ENCODE measurements at regions not wholly inside any gene's neighbourhood (a gene's known extent, or its start where the extent isn't known, plus 50 kb on each side); places are given as distances from the start of the nearest gene placed in this dataset.
"Not testable (repeated sequence)": the region's sequence is repeated elsewhere in the genome, so short reads cannot be mapped to it uniquely, and the experiment has no call there.

DNA sequence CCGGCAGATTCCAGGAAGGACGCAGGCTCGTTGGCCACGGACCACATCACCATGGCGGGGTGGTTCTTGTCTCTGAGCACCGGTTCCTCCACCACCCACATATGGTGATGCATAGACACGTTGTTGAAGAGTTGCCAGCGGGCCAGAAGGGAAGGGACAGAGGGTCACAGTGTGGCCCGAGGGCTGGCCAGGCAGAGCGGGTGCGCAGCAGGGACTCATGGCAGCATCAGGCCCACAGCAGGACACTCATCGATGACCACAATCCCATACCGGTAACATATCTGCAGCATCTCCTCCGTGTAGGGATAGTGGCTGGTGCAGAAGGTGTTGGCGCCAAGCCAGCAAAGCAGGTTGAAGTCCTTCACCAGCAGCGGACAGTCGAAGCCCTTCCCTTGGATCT is 469.2 kb upstream of the FAM174A start:
- DNase-seq (ENCODE audit: low spot score); FAIRE-seq: not testable (repeated sequence)

DNA sequence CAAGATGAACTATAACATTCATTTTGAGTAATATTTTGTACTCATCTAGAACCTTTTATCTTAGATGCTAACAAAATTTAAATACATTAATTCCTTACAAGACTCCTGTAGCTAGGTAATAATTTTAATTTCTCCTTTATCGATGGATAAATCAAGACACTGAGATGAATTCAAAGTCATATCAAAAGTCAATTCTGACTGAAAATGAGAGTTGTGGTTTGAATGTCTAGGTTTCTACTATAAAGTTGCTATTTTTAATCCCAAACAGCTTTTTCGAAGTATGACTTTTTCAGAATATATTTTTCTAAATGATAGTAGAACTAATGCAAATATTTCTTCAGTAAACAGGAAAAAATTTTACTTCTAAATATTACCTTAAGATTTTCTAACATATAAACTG is 491.7 kb upstream of the FAM174A start:
- FAIRE-seq, result no peak
- DNase-seq (ENCODE audit: low spot score), result no peak

DNA sequence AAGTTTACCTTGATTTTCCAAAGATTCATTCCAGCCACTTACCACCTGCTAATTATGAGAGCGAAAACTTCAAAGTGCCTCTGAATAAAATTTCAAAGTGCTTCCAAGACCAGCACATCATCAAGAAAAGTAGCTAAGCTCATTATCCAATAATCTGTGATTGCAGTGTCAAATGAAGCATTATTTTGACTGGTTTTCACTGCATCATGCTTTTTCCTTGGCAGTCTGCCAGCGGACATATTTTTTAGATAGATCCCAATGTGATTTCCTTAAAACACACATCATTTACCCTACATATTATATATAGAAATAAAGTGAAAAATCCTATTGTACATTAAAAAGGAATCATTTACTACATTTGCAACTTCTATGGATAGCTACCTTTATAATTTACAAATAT is 508.6 kb upstream of the FAM174A start:
- FAIRE-seq (no peak), DNase-seq (ENCODE audit: low spot score) (no peak)

DNA sequence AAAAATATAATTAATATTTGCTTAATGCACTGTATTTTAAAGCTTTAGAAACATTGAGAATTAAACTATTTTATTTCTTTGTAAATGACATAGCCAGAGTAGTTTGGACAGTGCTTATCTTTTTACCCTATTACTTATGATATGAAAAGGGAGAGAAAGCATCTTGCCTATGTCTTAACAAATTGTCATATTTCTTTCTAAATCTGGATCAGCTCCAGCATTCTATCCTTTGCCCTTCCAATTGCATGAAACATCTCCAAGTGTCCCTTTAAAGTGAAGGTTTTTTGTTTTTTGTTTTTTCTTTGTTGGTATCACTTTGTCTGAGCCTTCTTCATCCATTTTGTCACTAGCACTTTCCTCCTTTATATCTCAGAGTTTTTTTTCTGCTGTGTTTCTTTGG is 511.6 kb upstream of the FAM174A start:
- no peak for DNase-seq (ENCODE audit: low spot score)

DNA sequence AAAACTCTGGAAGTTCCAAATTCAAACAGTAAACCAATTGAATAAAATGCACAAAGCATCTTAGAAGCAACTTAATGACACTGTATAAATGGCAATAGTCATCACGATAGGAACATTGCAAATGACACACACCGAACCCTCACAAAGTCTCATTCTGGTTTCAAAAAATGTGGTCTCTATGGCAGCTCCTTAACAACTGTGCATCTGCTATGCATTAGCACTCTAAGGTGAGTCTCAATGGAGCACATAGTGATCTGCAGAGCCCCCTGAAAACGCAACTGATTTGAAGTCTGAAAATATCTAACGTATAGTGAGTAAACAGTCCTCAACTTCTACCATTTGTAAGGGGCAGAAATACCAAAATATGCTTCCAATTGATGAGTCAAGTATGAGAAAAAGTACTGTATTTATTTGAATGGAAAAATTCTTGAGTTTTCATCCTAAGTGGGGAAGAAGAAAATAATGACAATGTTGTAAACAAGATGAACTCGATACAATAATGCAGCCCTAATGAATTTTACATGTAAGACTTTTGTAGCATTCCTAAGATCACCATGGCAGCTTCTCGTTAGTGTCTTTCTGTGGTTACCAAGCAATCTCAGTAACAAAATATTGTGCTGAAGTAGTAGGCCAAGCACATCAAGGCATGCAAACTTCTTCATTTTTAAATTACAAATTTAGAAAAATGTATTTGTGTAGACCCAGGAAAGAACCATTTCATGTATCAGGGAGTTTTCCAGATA is 517.5 kb upstream of the FAM174A start:
- no peak for FAIRE-seq
- DNase-seq (ENCODE audit: low spot score), result no peak

More for the DNA sequence above, 511.6 kb upstream of the FAM174A start:
- FAIRE-seq, result no peak

DNA sequence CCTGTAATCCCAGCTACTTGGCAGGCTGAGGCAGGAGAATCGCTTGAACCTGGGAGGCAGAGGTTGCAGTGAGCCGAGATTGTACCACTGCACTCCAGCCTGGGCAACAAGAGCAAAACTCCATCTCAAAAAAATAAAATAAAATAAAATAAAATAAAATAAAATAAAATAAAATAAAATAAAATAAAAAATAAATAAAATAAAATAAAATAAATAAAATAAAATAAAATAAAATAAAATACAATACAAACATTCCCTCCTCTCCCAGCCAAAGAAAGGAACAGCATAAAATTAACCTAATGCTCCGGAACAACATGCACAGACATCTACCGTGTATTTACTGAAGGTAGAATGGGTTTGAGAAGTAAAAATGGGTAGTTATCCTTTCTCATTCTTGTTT is 521.9 kb upstream of the FAM174A start:
- FAIRE-seq, result not testable (repeated sequence)

DNA sequence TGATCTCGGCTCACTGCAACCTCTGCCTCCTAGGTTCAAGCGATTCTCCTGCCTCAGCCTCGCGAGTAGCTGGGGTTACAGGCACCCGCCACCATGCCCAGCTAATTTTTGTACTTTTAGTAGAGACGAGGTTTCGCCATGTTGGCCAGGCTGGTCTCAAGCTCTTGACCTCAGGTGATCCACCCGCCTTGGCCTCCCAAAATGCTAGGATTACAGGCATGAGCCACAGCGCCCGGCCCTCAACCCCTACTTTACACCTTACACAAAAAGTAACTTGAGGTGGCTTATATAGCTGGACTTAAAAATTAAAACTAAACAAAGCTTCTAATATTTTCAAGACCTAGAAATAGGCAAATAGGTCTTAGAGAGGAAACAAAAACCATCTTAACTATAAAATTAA is 524.0 kb upstream of the FAM174A start:
- not testable (repeated sequence) for DNase-seq (ENCODE audit: low spot score); FAIRE-seq

More for the DNA sequence above, 521.9 kb upstream of the FAM174A start:
- DNase-seq (ENCODE audit: low spot score), result not testable (repeated sequence)

DNA sequence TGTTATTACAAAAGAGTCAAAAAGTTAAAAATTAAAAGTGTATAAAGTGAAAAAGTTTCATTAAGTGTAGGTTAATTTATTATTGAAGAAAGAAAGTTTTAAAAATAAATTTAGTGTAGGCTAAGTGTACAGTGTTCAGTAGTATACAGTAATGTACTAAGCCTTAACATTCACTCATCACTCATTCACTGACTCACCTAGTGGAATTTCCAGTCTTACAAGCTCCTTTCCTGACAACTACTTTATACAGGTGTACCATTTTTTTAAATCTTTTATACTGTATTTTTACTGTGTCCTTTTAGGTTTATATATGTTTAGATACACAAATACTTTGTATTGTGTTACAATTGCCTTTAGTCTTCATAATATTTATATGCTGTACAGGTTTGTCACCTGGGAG is 530.2 kb upstream of the FAM174A start:
- DNase-seq (ENCODE audit: low spot score) (no peak), FAIRE-seq (no peak)

DNA sequence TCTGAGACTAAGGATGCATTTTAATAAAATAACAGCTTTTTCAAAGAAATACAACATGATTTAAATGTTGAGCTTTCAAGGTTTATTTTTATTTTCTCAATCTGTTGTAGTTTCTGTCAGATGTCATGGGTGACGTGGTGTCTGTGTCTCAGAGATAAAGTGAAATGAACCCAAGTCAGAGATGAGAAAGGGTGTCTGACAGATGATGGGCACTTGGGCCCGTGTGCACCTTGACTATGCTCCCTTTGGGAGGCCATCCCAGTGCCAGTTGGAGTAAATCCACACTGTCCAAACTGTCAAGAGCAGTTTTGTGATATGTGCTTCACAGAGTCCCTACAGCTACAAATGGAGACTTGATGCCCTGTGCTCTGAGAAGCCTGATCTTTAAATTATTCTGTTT is 536.9 kb upstream of the FAM174A start:
- DNase-seq (ENCODE audit: low spot score) (no peak), FAIRE-seq (no peak)

DNA sequence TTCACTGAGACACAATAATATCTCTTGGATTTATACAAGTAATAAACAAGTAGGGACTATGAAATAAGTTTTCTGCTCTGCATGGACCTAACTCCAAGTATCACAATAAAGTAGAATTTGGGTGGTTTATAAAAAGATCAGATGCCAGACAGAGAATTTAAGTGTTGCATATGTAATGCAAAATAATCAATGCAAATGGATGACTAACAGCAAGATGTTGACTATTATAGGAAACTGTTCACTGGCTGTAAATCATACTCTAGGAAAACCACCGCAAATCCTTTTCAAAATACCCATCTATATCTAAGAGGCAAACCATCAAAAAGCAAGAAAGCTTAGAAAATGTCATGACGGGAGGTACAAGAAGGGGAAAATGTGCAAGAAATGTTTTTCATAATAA is 539.8 kb upstream of the FAM174A start:
- DNase-seq (ENCODE audit: low spot score) (no peak), FAIRE-seq (no peak)

DNA sequence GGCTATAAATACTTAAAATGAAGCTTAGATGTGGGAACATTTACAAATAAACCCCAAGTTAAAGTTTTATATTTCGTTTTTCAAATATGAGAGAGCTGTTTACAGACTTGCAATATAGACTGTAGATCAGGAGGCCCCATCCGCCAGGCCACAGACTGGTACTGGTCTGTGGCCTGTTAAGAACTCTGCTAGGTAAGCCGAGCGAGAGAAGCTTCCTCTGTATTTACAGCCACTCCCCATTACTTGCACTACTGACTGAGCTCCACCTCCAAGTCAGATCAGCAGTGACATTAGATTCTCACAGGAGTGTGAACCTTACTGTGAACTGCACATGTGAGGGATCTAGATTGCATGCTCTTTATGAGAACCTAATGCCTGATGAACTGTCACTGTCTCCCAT is 561.4 kb upstream of the FAM174A start:
- FAIRE-seq, result no peak
- no peak for DNase-seq (ENCODE audit: low spot score)

DNA sequence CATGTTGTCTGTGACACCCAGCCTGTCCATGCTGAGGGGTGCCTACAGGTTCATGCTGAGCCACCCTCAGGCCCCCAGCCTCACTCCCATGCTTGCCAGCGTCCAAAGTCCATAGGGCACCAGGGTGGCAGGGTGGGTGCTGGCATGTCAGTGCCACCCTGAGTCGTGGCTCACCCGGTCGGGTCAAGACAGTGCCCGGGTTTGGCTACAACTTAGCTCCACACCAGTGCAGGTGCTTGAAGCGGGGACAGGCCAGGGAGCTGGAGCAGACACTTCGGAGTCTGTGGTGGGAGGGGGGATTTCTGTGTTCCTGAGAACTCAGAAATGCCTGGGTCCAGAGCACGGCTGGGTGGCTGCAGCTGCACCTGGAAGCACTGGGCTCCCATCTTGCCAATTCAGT is 579.2 kb upstream of the FAM174A start:
- DNase-seq (ENCODE audit: low spot score) (no peak), FAIRE-seq (no peak)

DNA sequence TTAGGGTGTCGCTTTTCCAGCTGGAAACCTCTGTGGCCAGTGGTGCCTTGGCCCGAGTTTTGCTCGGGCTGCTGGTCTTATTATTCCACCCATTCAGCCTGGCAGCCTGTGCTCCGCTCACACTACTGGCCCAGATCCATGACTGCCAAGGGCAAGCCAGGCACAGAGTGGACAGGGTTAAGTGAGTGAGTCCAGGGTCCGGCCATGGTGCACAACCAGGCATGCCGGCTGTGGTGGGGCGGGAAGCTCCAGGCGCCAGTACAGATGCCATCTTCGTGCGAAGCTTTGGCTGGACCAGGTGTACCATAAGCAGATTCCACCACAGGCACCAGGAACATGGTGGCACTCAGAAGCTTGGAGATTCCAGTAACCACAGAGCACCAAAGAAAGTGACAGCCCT is 580.2 kb upstream of the FAM174A start:
- FAIRE-seq (no peak), DNase-seq (ENCODE audit: low spot score) (no peak)

DNA sequence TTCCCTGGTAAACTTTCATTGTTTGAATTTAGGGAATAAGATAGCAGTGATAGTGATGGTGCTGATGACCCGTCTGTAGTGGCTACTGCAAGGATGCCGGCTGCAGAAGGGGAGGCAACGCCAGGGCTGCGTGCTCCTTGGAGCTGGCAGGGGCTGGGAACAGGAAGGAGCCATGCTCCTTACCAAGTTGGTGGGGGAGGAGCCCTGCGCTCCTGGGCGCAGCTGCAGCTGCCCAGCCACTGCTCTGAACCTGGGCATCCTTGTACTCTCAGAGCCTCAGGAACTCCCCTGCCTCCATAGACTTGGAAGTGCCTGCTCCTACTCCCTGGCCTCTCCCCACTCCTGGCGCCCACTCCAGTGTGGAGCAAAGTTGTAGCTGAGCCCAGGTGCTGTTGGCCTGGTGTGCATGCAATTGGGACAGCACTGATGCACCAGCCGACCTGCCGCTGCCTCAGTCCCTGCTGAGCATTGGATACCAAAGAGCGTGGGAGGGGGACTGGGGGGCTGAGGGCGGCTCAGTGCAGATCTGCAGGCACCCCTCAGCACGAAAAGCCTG is 585.1 kb upstream of the FAM174A start:
- no peak for DNase-seq (ENCODE audit: low spot score)
- FAIRE-seq, result no peak

DNA sequence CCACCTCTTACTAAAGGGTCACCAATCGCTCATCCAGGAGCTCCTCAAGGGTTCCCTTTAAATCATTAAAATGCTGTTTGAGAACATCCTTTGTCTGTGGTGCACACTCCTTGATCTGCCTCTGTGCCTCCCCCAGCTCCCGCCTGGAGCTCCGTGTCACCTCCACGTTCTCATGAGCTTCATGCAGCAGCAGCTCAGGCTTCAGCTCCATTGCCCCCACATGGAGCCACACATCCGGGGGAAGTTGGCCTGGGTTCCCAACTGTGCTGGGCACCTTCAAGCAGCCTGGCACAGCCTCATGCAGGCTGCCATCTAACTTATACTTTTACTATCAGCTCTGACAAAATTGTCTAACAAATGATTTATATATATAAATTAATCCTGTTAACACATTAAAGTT is 585.8 kb upstream of the FAM174A start:
- DNase-seq (ENCODE audit: low spot score) (no peak), FAIRE-seq (no peak)

DNA sequence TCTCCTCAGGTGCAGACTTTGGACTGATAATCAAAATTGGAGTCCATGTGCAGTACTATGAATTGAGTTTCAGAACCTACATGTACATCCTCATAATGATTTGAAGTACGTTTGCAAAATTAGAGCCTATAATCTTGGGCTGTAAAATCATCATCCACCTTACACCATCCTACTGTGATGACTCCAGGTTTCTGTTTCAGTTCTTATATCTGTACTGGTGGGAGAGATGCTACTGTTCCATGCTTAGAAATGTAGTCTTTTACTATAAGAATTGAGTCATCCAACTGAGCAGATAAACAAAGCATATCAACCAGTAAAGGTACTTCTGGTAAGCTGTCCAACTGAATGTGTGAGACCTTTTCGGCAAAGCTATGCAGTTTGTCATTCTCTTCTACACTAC is 586.3 kb upstream of the FAM174A start:
- DNase-seq (ENCODE audit: low spot score) (no peak), FAIRE-seq (no peak)

DNA sequence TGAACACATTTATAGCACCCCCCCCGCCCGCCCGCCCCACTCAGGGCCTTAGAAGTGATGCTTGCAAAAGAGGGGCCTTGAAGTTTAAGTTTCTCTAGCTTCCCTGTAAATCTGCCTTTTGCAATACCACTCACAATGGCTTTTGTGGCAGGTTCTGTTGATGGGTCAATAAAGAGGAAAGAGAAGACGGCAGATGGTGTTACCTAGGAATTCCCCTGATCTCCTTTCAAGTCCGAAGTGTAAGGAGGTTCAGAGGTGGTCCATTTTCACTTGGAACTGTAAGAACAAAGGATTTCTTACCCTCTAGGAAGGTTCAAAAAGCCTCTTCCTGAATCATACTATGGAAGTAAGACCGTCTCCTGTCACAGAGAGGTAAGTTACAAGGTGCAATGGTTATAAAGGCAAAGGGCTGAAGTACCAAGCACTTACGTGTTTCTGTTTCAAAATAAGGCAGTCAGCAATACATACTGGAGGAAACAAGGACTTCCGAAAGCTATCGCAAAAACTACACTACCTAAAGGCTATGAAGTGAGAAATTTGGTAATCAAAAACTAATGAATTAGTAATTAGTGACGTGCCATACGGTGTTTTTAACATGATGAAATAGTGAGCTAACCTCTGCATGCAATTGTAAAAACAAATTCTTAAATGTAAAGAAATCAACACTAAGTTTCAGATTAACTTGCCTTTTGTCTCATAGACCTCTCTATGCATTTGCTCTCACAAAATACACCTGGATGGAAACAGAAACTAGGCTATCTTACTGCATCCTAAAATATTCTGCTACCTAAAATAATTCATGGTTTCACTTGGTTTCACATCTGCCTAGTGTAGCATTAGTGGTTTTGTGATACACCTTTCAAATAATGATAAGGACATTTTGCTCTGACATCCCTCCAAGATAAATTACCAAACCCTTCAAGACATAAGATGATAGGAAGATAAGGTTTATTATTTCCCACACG is 589.4 kb upstream of the FAM174A start:
- FAIRE-seq, result no peak
- DNase-seq (ENCODE audit: low spot score), result no peak

DNA sequence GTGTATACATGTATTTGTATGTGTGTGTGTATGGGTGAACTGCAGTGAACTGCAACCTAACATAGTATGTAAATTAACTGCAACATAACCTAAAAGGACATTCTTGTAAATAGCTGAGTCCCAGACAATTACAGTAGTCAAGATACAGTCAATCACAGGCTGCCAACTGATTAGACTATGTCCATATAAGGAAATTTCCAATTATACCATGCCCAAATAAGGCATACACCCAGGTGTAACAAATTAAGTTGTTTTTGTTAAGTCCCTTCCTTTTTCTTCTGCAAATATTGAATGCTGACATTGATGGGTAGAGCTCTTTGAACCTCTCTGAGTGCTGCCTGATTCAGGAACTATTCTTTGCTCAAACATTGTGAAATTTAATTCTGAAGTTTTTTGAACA is 594.6 kb upstream of the FAM174A start:
- FAIRE-seq (no peak), DNase-seq (ENCODE audit: low spot score) (no peak)

DNA sequence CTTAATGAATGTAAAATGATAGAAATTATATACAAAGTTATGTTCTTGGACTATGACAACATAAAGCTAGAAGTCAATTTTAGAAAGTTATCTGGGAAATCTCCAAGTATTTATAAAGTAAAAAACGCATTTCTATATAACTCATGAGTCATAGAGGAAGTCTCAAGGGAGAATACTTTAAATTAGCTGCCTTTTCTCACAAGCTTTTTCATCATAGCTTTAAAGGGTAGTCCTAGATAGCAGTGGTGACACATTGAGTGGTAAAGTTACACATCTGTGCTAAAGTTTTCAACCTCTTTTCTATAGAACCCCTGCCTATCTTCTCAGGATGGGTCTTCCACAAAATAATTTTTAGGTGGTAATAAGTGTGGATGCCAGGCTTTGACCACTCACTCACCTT is 598.3 kb upstream of the FAM174A start:
- no peak for DNase-seq (ENCODE audit: low spot score)
- FAIRE-seq, result no peak

DNA sequence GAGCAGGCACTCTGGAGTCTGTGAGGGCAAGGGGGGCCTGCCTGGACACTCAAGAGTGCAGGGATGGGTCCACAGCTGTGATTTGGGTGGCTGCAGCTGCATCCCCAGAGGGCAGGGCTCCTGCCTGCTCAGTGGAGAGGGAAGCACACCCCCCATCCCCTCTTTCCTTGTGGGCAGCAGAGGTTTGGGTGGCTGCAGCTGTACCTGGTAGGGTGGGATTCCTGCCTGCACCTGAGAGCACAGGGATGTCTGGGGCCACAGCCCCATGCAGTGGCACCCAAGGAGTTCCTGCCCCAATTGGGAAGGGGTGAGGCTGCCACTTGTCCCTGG is 605.4 kb upstream of the FAM174A start:
- FAIRE-seq (no peak), DNase-seq (ENCODE audit: low spot score) (no peak)

DNA sequence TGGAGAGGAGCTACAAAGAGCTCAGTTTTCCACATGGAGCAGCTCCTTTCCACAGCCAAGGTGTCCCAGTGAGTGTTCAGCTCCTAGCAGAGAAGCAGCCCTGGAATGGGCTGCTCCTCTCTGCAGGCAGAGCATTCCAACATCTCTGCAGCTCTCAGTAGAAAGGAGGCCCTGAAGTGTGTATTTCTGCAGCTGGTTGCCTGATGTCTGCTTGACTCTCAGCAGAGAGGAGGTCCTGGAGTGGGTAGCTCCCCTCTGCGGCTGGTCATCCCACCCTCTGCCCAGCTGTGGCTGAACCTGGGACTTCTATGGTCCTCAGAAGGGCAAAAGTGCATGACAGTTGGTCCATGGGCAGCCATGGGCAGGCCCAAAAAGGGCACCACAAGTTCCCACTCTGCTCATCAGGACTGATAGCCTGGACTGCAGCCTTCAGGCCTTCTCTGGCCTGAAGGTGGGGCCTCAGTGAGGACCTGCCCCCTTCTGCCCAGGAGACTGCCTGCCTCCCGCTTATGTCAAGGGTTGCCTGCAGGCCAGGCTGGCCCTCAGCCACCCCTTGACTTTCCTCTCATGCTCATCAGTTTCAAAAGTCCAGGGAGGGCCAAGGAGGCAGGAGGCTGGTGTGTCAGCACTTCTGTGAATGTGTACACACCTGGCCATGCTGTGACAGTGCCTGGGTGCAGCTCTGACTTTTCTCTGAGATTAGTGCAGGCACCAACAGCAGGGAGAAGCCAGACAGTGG is 605.9 kb upstream of the FAM174A start:
- DNase-seq (ENCODE audit: low spot score) (no peak), FAIRE-seq (no peak)

DNA sequence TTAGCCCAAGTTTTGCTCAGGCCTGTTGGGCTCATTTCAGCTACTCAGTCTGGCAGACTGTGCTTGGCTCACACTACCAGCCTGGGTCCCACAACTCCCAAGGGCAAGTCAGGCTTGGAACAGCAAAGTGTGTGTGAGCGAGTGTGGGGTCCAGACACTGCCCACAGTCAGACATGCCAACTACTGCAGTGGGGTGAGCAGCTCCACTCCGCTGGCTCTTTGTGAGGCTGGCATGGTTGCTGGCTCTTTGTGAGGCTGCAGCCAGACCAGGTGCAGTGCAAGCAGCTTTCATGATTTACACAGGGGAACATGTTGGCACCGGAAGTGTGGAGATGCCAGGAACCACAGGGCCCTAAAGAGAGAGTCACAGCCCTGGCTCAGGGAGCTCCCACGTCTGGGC is 606.7 kb upstream of the FAM174A start:
- DNase-seq (ENCODE audit: low spot score) (no peak), FAIRE-seq (no peak)

Measured in RCC 7860 (cell line).